OCI-LY7 (cell line): ENCODE measurements at regions not wholly inside any gene's neighbourhood (a gene's known extent, or its start where the extent isn't known, plus 50 kb on each side); places are given as distances from the start of the nearest gene placed in this dataset.

Experiments used
- CTCF ChIP-seq: fragments of 200-600 bp; sonication (generic); conservative IDR thresholded peaks from 2 replicates; pipeline ENCODE4 v1.5.1; 2014; ENCODE audit warnings: mild to moderate bottlenecking, antibody characterized with exemption, low read length, moderate library complexity, mixed read lengths
- EZH2phosphoT487 ChIP-seq: fragments of 200-600 bp; sonication (generic); IDR thresholded peaks from 2 replicates; pipeline ENCODE4 v1.6.1; 2018; ENCODE audit warnings: low read depth, borderline replicate concordance, mild to moderate bottlenecking, mixed run types, antibody characterized with exemption, low read length, moderate library complexity, mixed read lengths

GRCh38 chr3:150261418-150261817, 146.7 kb upstream of the TSC22D2 start:
- TF ChIP-seq CTCF (no peak), EZH2phosphoT487 (no peak)
